Endothelial cell of umbilical vein (primary cell): ENCODE measurements at regions not wholly inside any gene's neighbourhood (a gene's known extent, or its start where the extent isn't known, plus 50 kb on each side); places are given as distances from the start of the nearest gene placed in this dataset.

Experiments used
- CTCF ChIP-seq, 2 donors: IDR thresholded peaks; 1 replicate in 1 of 2; 2 replicates in 1 of 2; pipeline ENCODE4 v1.5.1; 2011; ENCODE audit warnings: low read length in 2 of 2, mild to moderate bottlenecking in 2 of 2, moderate library complexity in 2 of 2, control low read depth in 1 of 2, inconsistent platforms in 1 of 2, low read depth in 1 of 2; ENCODE audit not compliant: insufficient read depth in 1 of 2; ENCODE audit errors: extremely low read depth in 1 of 2
- MAX ChIP-seq: IDR thresholded peaks from 2 replicates; pipeline ENCODE4 v1.6.1; 2011; ENCODE audit not compliant: insufficient read depth, insufficient read length
- MYC ChIP-seq: IDR thresholded peaks from one replicate; pipeline ENCODE4 v1.6.1; 2011; ENCODE audit warnings: mild to moderate bottlenecking, low read depth, low read length
- POLR2AphosphoS5 ChIP-seq: IDR thresholded peaks from 2 replicates; pipeline ENCODE4 v1.6.1; 2012; ENCODE audit warnings: low read depth, mild to moderate bottlenecking, control low read depth, low read length, moderate library complexity; ENCODE audit not compliant: insufficient read depth

DNA sequence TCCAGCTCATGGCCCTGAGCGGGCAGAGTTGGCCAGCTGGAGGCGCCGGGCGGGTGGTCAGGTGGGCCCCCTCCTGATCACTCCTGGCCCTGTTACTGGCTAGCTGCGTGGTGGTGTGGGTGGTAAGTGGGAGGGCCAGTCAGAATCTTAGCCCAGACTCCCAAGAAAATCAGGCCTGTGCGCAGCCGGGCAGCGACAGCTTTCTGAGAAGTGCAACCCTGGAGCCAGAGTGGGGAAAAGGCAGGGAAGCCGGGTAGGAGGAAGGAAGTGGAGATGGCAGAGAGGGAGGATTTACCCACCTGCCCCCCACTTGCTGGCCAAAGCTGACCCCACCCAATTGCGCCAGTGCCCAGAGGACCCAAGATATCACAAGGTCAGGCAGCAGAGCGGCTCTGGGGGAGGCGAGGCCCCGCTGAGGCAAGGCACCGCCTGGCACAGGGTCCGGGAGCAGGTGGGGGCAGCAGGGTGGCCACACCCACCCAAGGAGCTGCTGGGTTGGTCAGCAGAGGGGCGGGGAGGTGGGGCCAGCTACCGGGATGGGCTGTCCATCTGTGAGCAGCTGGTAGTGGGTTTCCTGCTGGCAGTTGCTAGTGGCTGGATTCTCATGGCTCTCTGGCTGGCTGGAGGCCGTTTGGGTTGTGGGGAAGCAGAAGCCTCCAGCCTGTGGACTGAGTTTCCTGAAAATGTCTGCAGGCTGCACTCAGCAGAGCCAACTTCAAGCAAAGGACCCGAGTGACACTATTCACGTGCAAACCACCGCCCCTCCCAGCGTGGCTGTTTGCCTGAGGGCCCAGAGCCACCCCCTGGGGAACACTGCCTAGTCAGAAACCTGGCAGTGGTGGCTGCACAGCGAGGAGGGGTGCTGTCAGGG, 196.4 kb downstream of the IGLL1 start:
- TF ChIP-seq CTCF (IDR thresholded peaks at IDR 0.05; ENCODE audit: extremely low read depth in 1 of 2, insufficient read depth in 1 of 2, low read depth in 1 of 2, low read length in 2 of 2) (no peak), MYC (no peak), POLR2AphosphoS5 (no peak), MAX (no peak)
